H1 (cell line): ENCODE measurements at regions not wholly inside any gene's neighbourhood (a gene's known extent, or its start where the extent isn't known, plus 50 kb on each side); places are given as distances from the start of the nearest gene placed in this dataset.

Experiments
- CTCF ChIP-seq, 3 experiments: IDR thresholded peaks; 1 replicate in 2 of 3; 2 replicates in 1 of 3; pipeline versions ENCODE4 v1.5.1 to v1.6.1; 2011; ENCODE audit warnings: low read length in 3 of 3, mild to moderate bottlenecking in 3 of 3, inconsistent platforms in 2 of 3, low read depth in 1 of 3, moderate library complexity in 1 of 3; ENCODE audit not compliant: insufficient read depth in 1 of 3; ENCODE audit errors: control extremely low read depth in 1 of 3
- RAD21 ChIP-seq, 2 experiments: IDR thresholded peaks in 1 of 2; conservative IDR thresholded peaks in 1 of 2; 2 replicates each; pipeline ENCODE4 v1.6.1; 2011; ENCODE audit warnings: low read depth in 2 of 2, low read length in 2 of 2, improper control_type of control experiment in 1 of 2, inconsistent platforms in 1 of 2, mild to moderate bottlenecking in 1 of 2, moderate library complexity in 1 of 2
- RFX5 ChIP-seq: IDR thresholded peaks from 2 replicates; pipeline ENCODE4 v1.6.1; 2011; ENCODE audit warnings: low read depth, low read length, improper control_type of control experiment, borderline replicate concordance
- TAF7 ChIP-seq: optimal IDR thresholded peaks from 2 replicates; pipeline ENCODE3; 2011; ENCODE audit warnings: low read depth, mild to moderate bottlenecking, inconsistent platforms, low read length, moderate library complexity, borderline replicate concordance
- ZNF274 ChIP-seq: IDR thresholded peaks from 2 replicates; pipeline ENCODE4 v1.7.0; 2012; ENCODE audit warnings: low read length, borderline replicate concordance; ENCODE audit errors: extremely low read depth

- no peak for TF ChIP-seq CTCF (IDR thresholded peaks at IDR 0.05; ENCODE audit: control extremely low read depth in 1 of 3, insufficient read depth in 1 of 3, low read depth in 1 of 3, low read length in 3 of 3)
- no peak for TF ChIP-seq ZNF274
- no peak for TF ChIP-seq TAF7
- no peak for TF ChIP-seq RAD21 (IDR thresholded peaks at IDR 0.05 in 1 of 2, conservative IDR thresholded peaks at IDR 0.05 in 1 of 2; ENCODE audit: low read depth in 2 of 2, low read length in 2 of 2)
- no peak for TF ChIP-seq RFX5
Measured at GRCh38 chr1:238660849-238661248, 725.5 kb upstream of the CHRM3 start.
